Mesothelial cell of epicardium (in vitro differentiated cells): ENCODE measurements at regions not wholly inside any gene's neighbourhood (a gene's known extent, or its start where the extent isn't known, plus 50 kb on each side); places are given as distances from the start of the nearest gene placed in this dataset.

Experiments used
- DNase-seq, 2 experiments: peaks; one replicate each; pipeline ENCODE4 v3.0.0; 2021; ENCODE audit warnings: low spot score in 2 of 2; ENCODE audit not compliant: unreplicated experiment in 2 of 2
- H3K27ac Mint-ChIP-seq: 2 replicates; pipeline ENCODE4 v1.8.0; 2021; ENCODE audit warnings: mixed read lengths
- H3K27me3 Mint-ChIP-seq: 2 replicates; pipeline ENCODE4 v1.8.0; 2021; ENCODE audit warnings: low read depth, mixed read lengths
- H3K36me3 Mint-ChIP-seq: 2 replicates; pipeline ENCODE4 v1.8.0; 2021; ENCODE audit warnings: mixed read lengths
- H3K4me1 Mint-ChIP-seq: 2 replicates; pipeline ENCODE4 v1.8.0; 2021; ENCODE audit warnings: mixed read lengths
- H3K4me3 Mint-ChIP-seq: 2 replicates; pipeline ENCODE4 v1.8.0; 2021; ENCODE audit warnings: mild to moderate bottlenecking, moderate library complexity, mixed read lengths
- H3K9me3 Mint-ChIP-seq: 2 replicates; pipeline ENCODE4 v1.8.0; 2021; ENCODE audit warnings: mixed read lengths
- TF ChIP-seq, protein P1 (sequence below): fragments of 200-600 bp; sonication (generic); IDR thresholded peaks from one replicate; pipeline ENCODE4 v1.5.0; 2021; ENCODE audit warnings: antibody characterized with exemption; ENCODE audit not compliant: unreplicated experiment

DNA sequence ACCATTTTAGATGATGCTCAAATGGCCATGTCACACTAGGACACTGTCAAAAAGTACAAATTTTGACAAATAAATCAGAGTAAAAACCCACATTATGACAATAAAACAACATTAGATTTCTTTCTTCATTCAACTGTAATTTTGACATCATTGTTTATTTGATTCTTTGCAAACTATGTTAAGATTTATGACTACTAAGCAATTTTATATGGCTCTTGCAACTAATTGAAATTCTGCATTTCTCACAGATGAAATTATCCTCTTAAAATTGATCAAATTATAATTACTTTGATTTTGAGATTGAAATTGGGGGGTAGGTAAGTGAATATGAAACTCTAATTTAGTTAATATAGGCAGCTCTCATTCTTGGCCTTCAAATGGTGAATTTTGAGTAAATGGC lies 59.8 kb downstream of the ATOH1 start:
- TF ChIP-seq, protein P1, sequence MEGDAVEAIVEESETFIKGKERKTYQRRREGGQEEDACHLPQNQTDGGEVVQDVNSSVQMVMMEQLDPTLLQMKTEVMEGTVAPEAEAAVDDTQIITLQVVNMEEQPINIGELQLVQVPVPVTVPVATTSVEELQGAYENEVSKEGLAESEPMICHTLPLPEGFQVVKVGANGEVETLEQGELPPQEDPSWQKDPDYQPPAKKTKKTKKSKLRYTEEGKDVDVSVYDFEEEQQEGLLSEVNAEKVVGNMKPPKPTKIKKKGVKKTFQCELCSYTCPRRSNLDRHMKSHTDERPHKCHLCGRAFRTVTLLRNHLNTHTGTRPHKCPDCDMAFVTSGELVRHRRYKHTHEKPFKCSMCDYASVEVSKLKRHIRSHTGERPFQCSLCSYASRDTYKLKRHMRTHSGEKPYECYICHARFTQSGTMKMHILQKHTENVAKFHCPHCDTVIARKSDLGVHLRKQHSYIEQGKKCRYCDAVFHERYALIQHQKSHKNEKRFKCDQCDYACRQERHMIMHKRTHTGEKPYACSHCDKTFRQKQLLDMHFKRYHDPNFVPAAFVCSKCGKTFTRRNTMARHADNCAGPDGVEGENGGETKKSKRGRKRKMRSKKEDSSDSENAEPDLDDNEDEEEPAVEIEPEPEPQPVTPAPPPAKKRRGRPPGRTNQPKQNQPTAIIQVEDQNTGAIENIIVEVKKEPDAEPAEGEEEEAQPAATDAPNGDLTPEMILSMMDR, result no peak
- Mint-ChIP-seq H3K27ac (no peak overlapping the region), H3K9me3 (no peaks in the 10 kb centered on the region), H3K27me3 (peaks cover 8% of the 10 kb centered on the region), H3K36me3 (no peaks in the 10 kb centered on the region), H3K4me1 (no peaks in the 10 kb centered on the region), H3K4me3 (no peak overlapping the region)
- DNase-seq, result no peak

DNA sequence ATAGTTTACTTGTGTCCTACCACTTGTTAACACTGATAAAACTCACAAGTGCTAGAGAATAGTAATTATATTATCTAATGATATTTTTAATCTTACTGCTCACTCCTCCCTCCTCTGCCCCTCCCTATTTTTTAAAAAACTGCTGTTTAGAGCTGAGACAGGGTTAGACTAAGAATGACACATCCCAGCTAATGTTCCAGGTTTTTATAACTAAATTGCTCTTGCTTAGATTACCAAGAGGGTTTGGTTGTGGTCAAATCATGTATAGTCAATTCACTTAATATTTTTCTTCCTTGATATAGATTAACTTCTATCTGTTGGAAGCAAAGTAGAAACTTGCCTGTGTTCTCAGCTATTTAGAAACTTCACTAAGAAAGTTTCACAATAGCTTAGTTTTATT lies 60.2 kb downstream of the ATOH1 start:
- Mint-ChIP-seq H3K36me3 (no peaks in the 10 kb centered on the region), H3K4me1 (no peaks in the 10 kb centered on the region), H3K4me3 (no peak overlapping the region), H3K27ac (no peak overlapping the region), H3K27me3 (peaks cover 9% of the 10 kb centered on the region), H3K9me3 (no peaks in the 10 kb centered on the region)
- TF ChIP-seq, protein P1, result no peak
- DNase-seq, result no peak

DNA sequence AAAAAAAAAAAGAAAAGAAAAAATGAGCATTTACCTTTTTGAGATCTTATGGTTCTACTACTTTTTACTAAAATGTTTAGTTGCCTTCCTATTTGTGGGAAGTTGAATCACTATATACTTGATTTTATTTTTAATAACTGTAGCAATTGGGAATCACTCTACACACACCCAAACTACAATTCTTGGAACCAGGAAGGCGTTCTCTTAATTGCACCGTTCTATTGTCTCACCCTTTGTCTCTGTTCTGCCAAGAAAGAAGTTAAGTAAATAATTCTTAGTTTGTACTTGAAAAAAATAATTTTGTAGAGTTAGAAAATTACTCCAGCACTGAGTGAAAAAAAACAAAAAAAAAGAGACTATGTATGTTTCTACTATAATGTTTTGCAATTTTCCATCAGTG lies 62.7 kb downstream of the ATOH1 start:
- H3K4me1 Mint-ChIP-seq, result no peaks in the 10 kb centered on the region
- DNase-seq, result no peak
- H3K36me3 Mint-ChIP-seq, result no peaks in the 10 kb centered on the region
- peaks cover 20% of the 10 kb centered on the region for H3K27me3 Mint-ChIP-seq
- no peaks in the 10 kb centered on the region for H3K9me3 Mint-ChIP-seq
- no peak overlapping the region for H3K4me3 Mint-ChIP-seq
- TF ChIP-seq, protein P1, result no peak
- H3K27ac Mint-ChIP-seq, result no peak overlapping the region

DNA sequence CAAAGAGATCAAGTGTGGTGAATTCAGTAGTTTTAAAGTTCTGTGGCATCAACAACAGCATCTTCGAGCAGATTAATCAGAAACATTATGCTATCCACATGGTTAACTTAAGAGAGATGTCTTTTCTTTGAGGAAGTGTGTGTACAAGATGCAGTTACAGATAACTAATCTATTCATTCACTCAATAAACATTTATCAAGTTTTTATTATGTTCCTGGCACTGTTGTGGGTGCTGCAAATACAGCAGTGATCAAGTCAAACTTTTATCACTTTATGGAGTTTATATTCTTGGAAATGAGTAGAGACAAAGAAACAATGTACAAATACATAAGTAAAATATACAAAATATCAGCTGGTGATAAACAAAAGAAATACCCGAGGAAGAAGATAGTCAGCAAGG lies 66.4 kb downstream of the ATOH1 start:
- H3K4me3 Mint-ChIP-seq, result no peak overlapping the region
- peaks cover 20% of the 10 kb centered on the region for H3K27me3 Mint-ChIP-seq
- H3K27ac Mint-ChIP-seq, result no peak overlapping the region
- no peaks in the 10 kb centered on the region for H3K9me3 Mint-ChIP-seq
- no peak for DNase-seq
- TF ChIP-seq, protein P1, result no peak
- H3K4me1 Mint-ChIP-seq, result peaks cover 4% of the 10 kb centered on the region
- H3K36me3 Mint-ChIP-seq, result no peaks in the 10 kb centered on the region

DNA sequence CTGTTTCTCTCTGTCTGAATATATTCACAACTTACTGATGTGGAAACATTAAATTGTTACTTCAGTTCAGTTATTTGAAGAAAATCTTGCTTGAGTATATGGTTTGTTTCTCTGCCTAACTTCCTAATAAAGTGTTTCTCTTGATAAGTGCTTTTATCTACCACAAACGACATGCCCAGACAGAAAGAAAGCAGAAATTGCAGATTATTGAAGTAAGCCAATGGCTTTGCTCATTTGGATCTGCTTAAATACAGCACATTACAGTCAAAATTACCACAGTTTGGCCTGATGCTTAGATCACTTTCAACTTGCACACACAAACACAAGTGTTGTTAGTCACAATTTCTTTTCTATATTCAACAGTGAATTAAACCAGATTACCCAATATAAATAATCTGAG lies 68.0 kb downstream of the ATOH1 start:
- Mint-ChIP-seq H3K4me3 (no peak overlapping the region), H3K36me3 (no peaks in the 10 kb centered on the region), H3K27me3 (peaks cover 12% of the 10 kb centered on the region), H3K4me1 (peaks cover 4% of the 10 kb centered on the region), H3K27ac (no peak overlapping the region), H3K9me3 (no peaks in the 10 kb centered on the region)
- TF ChIP-seq, protein P1, result no peak
- no peak for DNase-seq

DNA sequence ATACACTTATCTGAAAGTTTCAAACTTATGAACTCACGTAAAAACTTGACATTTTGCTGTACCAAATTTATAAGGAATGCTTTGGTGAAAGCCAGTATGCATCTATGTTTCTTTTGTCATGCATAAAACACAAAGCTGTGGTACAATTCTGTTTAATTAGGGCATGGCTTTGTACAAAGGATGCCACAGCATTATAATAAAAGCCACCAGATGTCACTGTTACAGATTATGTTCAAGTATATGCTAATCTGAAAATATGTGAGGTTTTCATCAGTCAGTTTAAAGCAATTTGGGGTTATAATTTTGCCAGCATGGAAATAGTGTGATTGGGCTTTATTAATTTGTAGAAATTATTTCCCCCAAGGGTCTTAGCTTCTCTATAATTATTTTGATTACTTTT lies 69.0 kb downstream of the ATOH1 start:
- peaks cover 16% of the 10 kb centered on the region for H3K27me3 Mint-ChIP-seq
- no peak overlapping the region for H3K4me3 Mint-ChIP-seq
- no peaks in the 10 kb centered on the region for H3K9me3 Mint-ChIP-seq
- no peak overlapping the region for H3K27ac Mint-ChIP-seq
- DNase-seq, result no peak
- TF ChIP-seq, protein P1, result no peak
- H3K36me3 Mint-ChIP-seq, result no peaks in the 10 kb centered on the region
- peaks cover 4% of the 10 kb centered on the region for H3K4me1 Mint-ChIP-seq
